ENCODE measurements at regions not wholly inside any gene's neighbourhood (a gene's known extent, or its start where the extent isn't known, plus 50 kb on each side); places are given as distances from the start of the nearest gene placed in this dataset.

GRCh38 chr3:10627884-10628572 lies 122.6 kb upstream of the ATP2B2 start:
- TF ChIP-seq, protein P1, sequence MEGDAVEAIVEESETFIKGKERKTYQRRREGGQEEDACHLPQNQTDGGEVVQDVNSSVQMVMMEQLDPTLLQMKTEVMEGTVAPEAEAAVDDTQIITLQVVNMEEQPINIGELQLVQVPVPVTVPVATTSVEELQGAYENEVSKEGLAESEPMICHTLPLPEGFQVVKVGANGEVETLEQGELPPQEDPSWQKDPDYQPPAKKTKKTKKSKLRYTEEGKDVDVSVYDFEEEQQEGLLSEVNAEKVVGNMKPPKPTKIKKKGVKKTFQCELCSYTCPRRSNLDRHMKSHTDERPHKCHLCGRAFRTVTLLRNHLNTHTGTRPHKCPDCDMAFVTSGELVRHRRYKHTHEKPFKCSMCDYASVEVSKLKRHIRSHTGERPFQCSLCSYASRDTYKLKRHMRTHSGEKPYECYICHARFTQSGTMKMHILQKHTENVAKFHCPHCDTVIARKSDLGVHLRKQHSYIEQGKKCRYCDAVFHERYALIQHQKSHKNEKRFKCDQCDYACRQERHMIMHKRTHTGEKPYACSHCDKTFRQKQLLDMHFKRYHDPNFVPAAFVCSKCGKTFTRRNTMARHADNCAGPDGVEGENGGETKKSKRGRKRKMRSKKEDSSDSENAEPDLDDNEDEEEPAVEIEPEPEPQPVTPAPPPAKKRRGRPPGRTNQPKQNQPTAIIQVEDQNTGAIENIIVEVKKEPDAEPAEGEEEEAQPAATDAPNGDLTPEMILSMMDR (IDR thresholded peaks at IDR 0.05 in 2 of 3, conservative IDR thresholded peaks at IDR 0.05 in 1 of 3; ENCODE audit: borderline replicate concordance in 1 of 3, insufficient read depth in 1 of 3, low read depth in 2 of 3, low read length in 2 of 3) = no peak
- no peak for TF ChIP-seq EZH2 (IDR thresholded peaks at IDR 0.05)
- TF ChIP-seq POLR2A (IDR thresholded peaks at IDR 0.05; ENCODE audit: borderline replicate concordance, extremely low read depth, insufficient read depth, insufficient read length) = no peak
- no peak for TF ChIP-seq EZH2phosphoT487 (IDR thresholded peaks at IDR 0.05; ENCODE audit: borderline replicate concordance)
- no peak for TF ChIP-seq POLR2AphosphoS5 (IDR thresholded peaks at IDR 0.05; ENCODE audit: low read depth, low read length)

Measured in HCT116 (cell line).